ENCODE measurements at regions not wholly inside any gene's neighbourhood (a gene's known extent, or its start where the extent isn't known, plus 50 kb on each side); places are given as distances from the start of the nearest gene placed in this dataset.

- Histone ChIP-seq H3K9ac (ENCODE audit: low read length) (no peak overlapping the region), H3K4me3 (ENCODE audit: low read depth, low read length, poor library complexity, severe bottlenecking) (no peak overlapping the region), H3K4me1 (ENCODE audit: insufficient read depth, low read length, severe bottlenecking) (no peaks in the 10 kb centered on the region), H3K27ac (ENCODE audit: low read depth, low read length, poor library complexity, severe bottlenecking) (no peak overlapping the region), H3K9me2 (ENCODE audit: low read depth, low read length) (no peaks in the 10 kb centered on the region), H4K20me1 (ENCODE audit: insufficient read depth, low read length) (no peaks in the 10 kb centered on the region), H2AFZ (ENCODE audit: low read length) (no peak overlapping the region), H3K4me2 (ENCODE audit: low read length) (no peak overlapping the region), H3K27me3 (ENCODE audit: insufficient read depth, low read length) (no peaks in the 10 kb centered on the region), H3K79me2 (ENCODE audit: insufficient read depth, low read length) (no peaks in the 10 kb centered on the region), H3F3A (ENCODE audit: insufficient read depth, low read length) (no peaks in the 10 kb centered on the region), H3K36me3 (ENCODE audit: insufficient read depth, low read length) (no peaks in the 10 kb centered on the region), H3K9me3 (ENCODE audit: low read length) (no peaks in the 10 kb centered on the region)
- TF ChIP-seq, protein P1, sequence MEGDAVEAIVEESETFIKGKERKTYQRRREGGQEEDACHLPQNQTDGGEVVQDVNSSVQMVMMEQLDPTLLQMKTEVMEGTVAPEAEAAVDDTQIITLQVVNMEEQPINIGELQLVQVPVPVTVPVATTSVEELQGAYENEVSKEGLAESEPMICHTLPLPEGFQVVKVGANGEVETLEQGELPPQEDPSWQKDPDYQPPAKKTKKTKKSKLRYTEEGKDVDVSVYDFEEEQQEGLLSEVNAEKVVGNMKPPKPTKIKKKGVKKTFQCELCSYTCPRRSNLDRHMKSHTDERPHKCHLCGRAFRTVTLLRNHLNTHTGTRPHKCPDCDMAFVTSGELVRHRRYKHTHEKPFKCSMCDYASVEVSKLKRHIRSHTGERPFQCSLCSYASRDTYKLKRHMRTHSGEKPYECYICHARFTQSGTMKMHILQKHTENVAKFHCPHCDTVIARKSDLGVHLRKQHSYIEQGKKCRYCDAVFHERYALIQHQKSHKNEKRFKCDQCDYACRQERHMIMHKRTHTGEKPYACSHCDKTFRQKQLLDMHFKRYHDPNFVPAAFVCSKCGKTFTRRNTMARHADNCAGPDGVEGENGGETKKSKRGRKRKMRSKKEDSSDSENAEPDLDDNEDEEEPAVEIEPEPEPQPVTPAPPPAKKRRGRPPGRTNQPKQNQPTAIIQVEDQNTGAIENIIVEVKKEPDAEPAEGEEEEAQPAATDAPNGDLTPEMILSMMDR (IDR thresholded peaks at IDR 0.05; ENCODE audit: low read length) = no peak
- TF ChIP-seq EZH2 (IDR thresholded peaks at IDR 0.05; ENCODE audit: borderline replicate concordance, low read length) = no peak
Observed at GRCh38 chr5:58019614-58020013, 440.3 kb downstream of the PLK2 start.

GRCh38 chr5:58018016-58018415, 441.9 kb downstream of the PLK2 start:
- H3K79me2 ChIP-seq (ENCODE audit: insufficient read depth, low read length) = no peaks in the 10 kb centered on the region
- no peak overlapping the region for H3K9ac ChIP-seq (ENCODE audit: low read length)
- H3F3A ChIP-seq (ENCODE audit: insufficient read depth, low read length) = no peaks in the 10 kb centered on the region
- H3K4me2 ChIP-seq (ENCODE audit: low read length) = no peak overlapping the region
- H4K20me1 ChIP-seq (ENCODE audit: insufficient read depth, low read length) = no peaks in the 10 kb centered on the region
- no peaks in the 10 kb centered on the region for H3K9me3 ChIP-seq (ENCODE audit: low read length)
- H3K9me2 ChIP-seq (ENCODE audit: low read depth, low read length) = no peaks in the 10 kb centered on the region
- no peak overlapping the region for H3K4me3 ChIP-seq (ENCODE audit: low read depth, low read length, poor library complexity, severe bottlenecking)
- H3K27ac ChIP-seq (ENCODE audit: low read depth, low read length, poor library complexity, severe bottlenecking) = no peak overlapping the region
- no peak overlapping the region for H2AFZ ChIP-seq (ENCODE audit: low read length)
- TF ChIP-seq, protein P1 (IDR thresholded peaks at IDR 0.05; ENCODE audit: low read length) = no peak
- no peak for TF ChIP-seq EZH2 (IDR thresholded peaks at IDR 0.05; ENCODE audit: borderline replicate concordance, low read length)
- H3K27me3 ChIP-seq (ENCODE audit: insufficient read depth, low read length) = no peaks in the 10 kb centered on the region
- no peaks in the 10 kb centered on the region for H3K36me3 ChIP-seq (ENCODE audit: insufficient read depth, low read length)
- H3K4me1 ChIP-seq (ENCODE audit: insufficient read depth, low read length, severe bottlenecking) = no peaks in the 10 kb centered on the region

- Histone ChIP-seq H3K9ac (ENCODE audit: low read length) (no peak overlapping the region), H3K4me3 (ENCODE audit: low read depth, low read length, poor library complexity, severe bottlenecking) (no peak overlapping the region), H3K9me2 (ENCODE audit: low read depth, low read length) (no peaks in the 10 kb centered on the region), H3K27ac (ENCODE audit: low read depth, low read length, poor library complexity, severe bottlenecking) (no peak overlapping the region), H3F3A (ENCODE audit: insufficient read depth, low read length) (no peaks in the 10 kb centered on the region), H3K79me2 (ENCODE audit: insufficient read depth, low read length) (no peaks in the 10 kb centered on the region), H4K20me1 (ENCODE audit: insufficient read depth, low read length) (no peaks in the 10 kb centered on the region), H3K36me3 (ENCODE audit: insufficient read depth, low read length) (no peaks in the 10 kb centered on the region), H3K9me3 (ENCODE audit: low read length) (no peaks in the 10 kb centered on the region), H3K27me3 (ENCODE audit: insufficient read depth, low read length) (no peaks in the 10 kb centered on the region), H3K4me1 (ENCODE audit: insufficient read depth, low read length, severe bottlenecking) (no peaks in the 10 kb centered on the region), H2AFZ (ENCODE audit: low read length) (no peak overlapping the region), H3K4me2 (ENCODE audit: low read length) (no peak overlapping the region)
- TF ChIP-seq, protein P1 (IDR thresholded peaks at IDR 0.05; ENCODE audit: low read length) = no peak
- TF ChIP-seq EZH2 (IDR thresholded peaks at IDR 0.05; ENCODE audit: borderline replicate concordance, low read length) = no peak
Observed at GRCh38 chr5:58016877-58017276, 443.0 kb downstream of the PLK2 start.
